A549 (cell line): ENCODE measurements at regions not wholly inside any gene's neighbourhood (a gene's known extent, or its start where the extent isn't known, plus 50 kb on each side); places are given as distances from the start of the nearest gene placed in this dataset.

ENCODE experiments used
- ATAC-seq, 2 experiments: fragments of 200-7000 bp in 1 of 2; fragments of >200 bp in 1 of 2; cut with Nextera tagmentation in 1 of 2; cut with Tn5 transposase in 1 of 2; 3 replicates each; pipeline versions ENCODE4 v1.8.0 to v1.9.1; 2018 to 2020; ENCODE audit warnings: mild to moderate bottlenecking in 1 of 2, moderate library complexity in 1 of 2
- CTCF ChIA-PET: fragments of 300-600 bp; sonication (Branson Sonifier 250); formaldehyde crosslinking; extraction: SDS; loops from one replicate; lab custom pipeline; 2021; ENCODE audit warnings: antibody characterized with exemption, inconsistent platforms; lab: Yijun Ruan, JAX
- POLR2A ChIA-PET: fragments of 350-600 bp; formaldehyde crosslinking; extraction: SDS; loops from one replicate; lab custom pipeline; 2021; ENCODE audit warnings: antibody characterized with exemption, inconsistent platforms; lab: Yijun Ruan, JAX
- DNase-seq, 2 experiments: peaks; one replicate each; pipeline versions ENCODE4 v3.0.0 to v3.0.0-alpha.2; 2011 to 2016; ENCODE audit warnings: low read depth in 1 of 2, low spot score in 1 of 2
- FAIRE-seq: peaks from 2 replicates; lab custom pipeline; 2011; peaks lifted over from hg19 to GRCh38; lab: Jason Lieb, UNC
- H3K27ac ChIP-seq, 2 experiments: fragments of >200 bp; sonication (Bioruptor Twin); formaldehyde crosslinking; 3 replicates each; pipeline ENCODE4 v1.5.1; 2016 to 2017
- H3K4me1 ChIP-seq: fragments of >200 bp; sonication (Bioruptor Twin); formaldehyde crosslinking; 3 replicates; pipeline ENCODE4 v1.6.1; 2016
- H3K4me2 ChIP-seq: fragments of >200 bp; sonication (Bioruptor Twin); formaldehyde crosslinking; 3 replicates; pipeline ENCODE4 v1.6.1; 2016
- H3K4me3 ChIP-seq: fragments of >200 bp; sonication (Bioruptor Twin); formaldehyde crosslinking; 3 replicates; pipeline ENCODE4 v1.5.1; 2016
- H3K9me3 ChIP-seq: fragments of >200 bp; sonication (Bioruptor Twin); formaldehyde crosslinking; 3 replicates; pipeline ENCODE4 v1.6.1; 2016
- ATOH8 ChIP-seq: fragments of 250-450 bp; sonication (Bioruptor Pico); IDR thresholded peaks from 2 replicates; pipeline ENCODE4 v1.5.0; 2020; ENCODE audit warnings: low read depth, mild to moderate bottlenecking, moderate library complexity
- CHD2 ChIP-seq: fragments of 150-350 bp; IDR thresholded peaks from 2 replicates; pipeline ENCODE4 v1.6.1; 2014; ENCODE audit warnings: low read length; ENCODE audit not compliant: partially characterized antibody
- CTCF ChIP-seq: fragments of >200 bp; sonication (Bioruptor Twin); formaldehyde crosslinking; IDR thresholded peaks from 3 replicates; pipeline ENCODE4 v1.5.1; 2016
- ESRRA ChIP-seq: fragments of 150-350 bp; IDR thresholded peaks from 2 replicates; pipeline ENCODE4 v1.6.1; 2014; ENCODE audit warnings: mild to moderate bottlenecking, low read length, borderline replicate concordance
- FOSB ChIP-seq: fragments of 250-450 bp; sonication (Bioruptor Pico); IDR thresholded peaks from 2 replicates; pipeline ENCODE4 v1.5.0; 2020; ENCODE audit warnings: mild to moderate bottlenecking, moderate library complexity
- FOXS1 ChIP-seq: fragments of 250-450 bp; sonication (Bioruptor Pico); IDR thresholded peaks from 2 replicates; pipeline ENCODE4 v1.5.0; 2020; ENCODE audit warnings: mild to moderate bottlenecking, moderate library complexity
- HDAC2 ChIP-seq: fragments of 200-600 bp; sonication (generic); IDR thresholded peaks from 2 replicates; pipeline ENCODE4 v1.6.1; 2016
- HOXA7 ChIP-seq: fragments of 250-450 bp; sonication (Bioruptor Pico); IDR thresholded peaks from 2 replicates; pipeline ENCODE4 v1.5.0; 2020; ENCODE audit warnings: mild to moderate bottlenecking, moderate library complexity
- JUN ChIP-seq, 2 experiments: fragments of >200 bp; sonication (Bioruptor Twin); formaldehyde crosslinking; IDR thresholded peaks; 2 replicates in 1 of 2; 3 replicates in 1 of 2; pipeline ENCODE4 v1.6.1; 2016 to 2017
- KDM1A ChIP-seq: fragments of 200-600 bp; sonication (generic); IDR thresholded peaks from 2 replicates; pipeline ENCODE4 v1.6.1; 2016; ENCODE audit warnings: low read depth, mild to moderate bottlenecking
- MAX ChIP-seq: IDR thresholded peaks from 2 replicates; pipeline ENCODE4 v1.6.1; 2012
- MYC ChIP-seq: IDR thresholded peaks from 2 replicates; pipeline ENCODE4 v1.6.1; 2012; ENCODE audit warnings: mild to moderate bottlenecking, inconsistent platforms, low read length, improper control_type of control experiment, borderline replicate concordance
- NPAS2 ChIP-seq: fragments of 250-450 bp; sonication (Bioruptor Pico); IDR thresholded peaks from 2 replicates; pipeline ENCODE4 v1.8.0; 2022; ENCODE audit warnings: mild to moderate bottlenecking, moderate library complexity, borderline replicate concordance
- NR3C1 ChIP-seq: fragments of >200 bp; sonication (Bioruptor Twin); formaldehyde crosslinking; IDR thresholded peaks from 3 replicates; pipeline ENCODE4 v1.6.1; 2017
- PBX3 ChIP-seq: IDR thresholded peaks from 2 replicates; pipeline ENCODE4 v1.6.1; 2012
- POLR2A ChIP-seq: IDR thresholded peaks from 2 replicates; pipeline ENCODE4 v1.6.1; 2012; ENCODE audit warnings: mild to moderate bottlenecking, low read length
- POLR2AphosphoS2 ChIP-seq: conservative IDR thresholded peaks from 2 replicates; pipeline ENCODE4 v1.6.1; 2012; ENCODE audit warnings: low read length, improper control_type of control experiment, inconsistent platforms
- RAD21 ChIP-seq, 2 experiments: fragments of >200 bp in 1 of 2; sonication (Bioruptor Twin) in 1 of 2; formaldehyde crosslinking in 1 of 2; IDR thresholded peaks in 1 of 2; conservative IDR thresholded peaks in 1 of 2; 2 replicates in 1 of 2; 3 replicates in 1 of 2; pipeline ENCODE4 v1.6.1; 2012 to 2018; ENCODE audit warnings: inconsistent platforms in 1 of 2
- RARB ChIP-seq: fragments of 250-450 bp; sonication (Bioruptor Pico); IDR thresholded peaks from 2 replicates; pipeline ENCODE4 v1.8.0; 2021; ENCODE audit warnings: mild to moderate bottlenecking, moderate library complexity
- RCOR1 ChIP-seq: fragments of 150-350 bp; IDR thresholded peaks from 2 replicates; pipeline ENCODE4 v1.6.1; 2014; ENCODE audit warnings: antibody characterized with exemption, low read length, low read depth
- REST ChIP-seq: fragments of 200-600 bp; sonication (generic); IDR thresholded peaks from 2 replicates; pipeline ENCODE4 v1.6.1; 2016; ENCODE audit warnings: antibody characterized with exemption, mild to moderate bottlenecking, moderate library complexity
- SREBF2 ChIP-seq: fragments of 450-650 bp; IDR thresholded peaks from 2 replicates; pipeline ENCODE4 v1.6.1; 2014; ENCODE audit warnings: mild to moderate bottlenecking, moderate library complexity
- USF2 ChIP-seq: fragments of 450-650 bp; IDR thresholded peaks from 2 replicates; pipeline ENCODE4 v1.6.1; 2014; ENCODE audit warnings: antibody characterized with exemption
- ZC3H11A ChIP-seq: fragments of 450-650 bp; IDR thresholded peaks from 2 replicates; pipeline ENCODE4 v1.6.1; 2014; ENCODE audit warnings: antibody characterized with exemption, mild to moderate bottlenecking
- WGBS: methylation state at CpG from one replicate; pipeline ENCODE4 v1.1.6; 2017; ENCODE audit errors: missing lambda C conversion rate; 5-methylcytosine and 5-hydroxymethylcytosine counted together

GRCh38 chr3:181956122-181956521, 244.4 kb downstream of the SOX2 start:
- CTCF ChIA-PET = interaction anchor here (0.5 kb wide), 1 partner anchor 155 kb away, joined by 3 read pairs; no protein-coding TSS in a partner anchor
- no peak for FAIRE-seq
- ATAC-seq = no peak
- TF ChIP-seq ATOH8 = no peak
- no peak for TF ChIP-seq RCOR1
- TF ChIP-seq HOXA7 = no peak
- no peak for TF ChIP-seq CHD2
- TF ChIP-seq HDAC2 = no peak
- TF ChIP-seq NR3C1 = no peak
- TF ChIP-seq RARB (CRISPR knock-in tag) = no peak
- no peak for TF ChIP-seq SREBF2
- TF ChIP-seq KDM1A = no peak
- TF ChIP-seq POLR2A = no peak
- TF ChIP-seq POLR2AphosphoS2 = no peak
- no peak for TF ChIP-seq RAD21 (conservative IDR thresholded peaks at IDR 0.05 in 1 of 2, IDR thresholded peaks at IDR 0.05 in 1 of 2)
- TF ChIP-seq MYC = no peak
- TF ChIP-seq CTCF = no peak
- no peak for TF ChIP-seq ESRRA
- no peak for TF ChIP-seq FOSB (CRISPR knock-in tag)
- TF ChIP-seq REST = no peak
- H3K4me3 ChIP-seq = no peak overlapping the region
- 85% methylated on average over 2 of the region's 5 CpGs for WGBS
- DNase-seq = no peak
- POLR2A ChIA-PET = no interaction called here
- no peaks in the 10 kb centered on the region for H3K9me3 ChIP-seq
- H3K4me1 ChIP-seq = no peaks in the 10 kb centered on the region
- no peak overlapping the region for H3K4me2 ChIP-seq
- no peak overlapping the region for H3K27ac ChIP-seq

- ATAC-seq = no peak
- 78% methylated on average over 4 of the region's 4 CpGs for WGBS
Observed at GRCh38 chr3:181966393-181966792, 254.7 kb downstream of the SOX2 start.

More at GRCh38 chr3:181966393-181966792, 254.7 kb downstream of the SOX2 start:
- CTCF ChIA-PET = no interaction called here
- H3K9me3 ChIP-seq = no peaks in the 10 kb centered on the region
- no peak overlapping the region for H3K4me3 ChIP-seq
- TF ChIP-seq JUN (IDR thresholded peaks at IDR 0.05) (no peak), HDAC2 (no peak), RCOR1 (no peak), USF2 (no peak), MAX (no peak), ZC3H11A (no peak), FOXS1 (CRISPR knock-in tag) (no peak), PBX3 (no peak), NPAS2 (no peak)
- H3K27ac ChIP-seq = no peak overlapping the region
- FAIRE-seq (no peak), DNase-seq (no peak)
- H3K4me2 ChIP-seq = no peak overlapping the region
- no peaks in the 10 kb centered on the region for H3K4me1 ChIP-seq
- POLR2A ChIA-PET = no interaction called here
